H1 (cell line): ENCODE measurements at regions not wholly inside any gene's neighbourhood (a gene's known extent, or its start where the extent isn't known, plus 50 kb on each side); places are given as distances from the start of the nearest gene placed in this dataset.

ENCODE experiments used
- CTCF ChIA-PET: fragments of 300-600 bp; sonication (Branson Sonifier 250); formaldehyde crosslinking; loops from one replicate; lab custom pipeline; 2021; ENCODE audit not compliant: partially characterized antibody; lab: Charles Lee
- POLR2A ChIA-PET: fragments of 300-600 bp; sonication (Branson Sonifier 250); formaldehyde crosslinking; loops from one replicate; lab custom pipeline; 2021; ENCODE audit warnings: inconsistent platforms; ENCODE audit not compliant: partially characterized antibody; lab: Charles Lee
- DNase-seq, 2 experiments: peaks; one replicate each; pipeline versions ENCODE4 v3.0.0 to v3.0.0-alpha.2; 2010 to 2022; ENCODE audit warnings: low spot score in 2 of 2, low read depth in 1 of 2, mixed read lengths in 1 of 2
- FAIRE-seq: peaks from 2 replicates; lab custom pipeline; 2011; peaks lifted over from hg19 to GRCh38; lab: Jason Lieb, UNC
- H2AFZ ChIP-seq: 2 replicates; pipeline ENCODE4 v1.8.1; 2012; ENCODE audit warnings: low read length, inconsistent platforms
- H2AK5ac ChIP-seq: 2 replicates; pipeline ENCODE4 v1.6.1; 2013; ENCODE audit warnings: low read depth, low read length
- H2BK120ac ChIP-seq: replicated peaks from 2 replicates; pipeline ENCODE3; 2013; ENCODE audit warnings: low read depth, low read length, inconsistent platforms
- H2BK12ac ChIP-seq: 2 replicates; pipeline ENCODE4 v1.6.1; 2013; ENCODE audit warnings: low read depth, low read length
- H2BK15ac ChIP-seq: 2 replicates; pipeline ENCODE4 v1.6.1; 2013; ENCODE audit warnings: low read length
- H2BK20ac ChIP-seq: 2 replicates; pipeline ENCODE4 v1.6.1; 2013; ENCODE audit warnings: low read length
- H2BK5ac ChIP-seq: 2 replicates; pipeline ENCODE4 v1.6.1; 2013; ENCODE audit warnings: low read depth, low read length
- H3K14ac ChIP-seq: 2 replicates; pipeline ENCODE4 v1.6.1; 2013; ENCODE audit warnings: inconsistent platforms; ENCODE audit not compliant: insufficient read length
- H3K18ac ChIP-seq: 2 replicates; pipeline ENCODE4 v1.6.1; 2013; ENCODE audit warnings: low read length; ENCODE audit errors: extremely low read depth
- H3K23ac ChIP-seq: 2 replicates; pipeline ENCODE4 v1.6.1; 2013; ENCODE audit warnings: inconsistent platforms; ENCODE audit not compliant: insufficient read length
- H3K23me2 ChIP-seq: 2 replicates; pipeline ENCODE4 v1.6.1; 2013; ENCODE audit warnings: low read depth, low read length
- H3K27ac ChIP-seq: 2 replicates; pipeline ENCODE4 v1.6.1; 2011; ENCODE audit warnings: low read depth, low read length, inconsistent platforms
- H3K27me3 ChIP-seq, 4 experiments: replicated peaks in 1 of 4; 1 replicate in 1 of 4; 2 replicates in 3 of 4; pipeline versions ENCODE4 v1.6.1 to v1.8.1; 2011 to 2013; ENCODE audit warnings: low read length in 3 of 4, mild to moderate bottlenecking in 3 of 4, inconsistent platforms in 2 of 4, mixed read lengths in 2 of 4, moderate library complexity in 1 of 4; ENCODE audit not compliant: control insufficient read depth in 3 of 4, insufficient read depth in 3 of 4; ENCODE audit errors: extremely low read depth in 1 of 4
- H3K36me3 ChIP-seq, 4 experiments: 2 replicates each; pipeline versions ENCODE4 v1.6.1 to v1.8.1; 2011 to 2013; ENCODE audit warnings: mild to moderate bottlenecking in 4 of 4, low read length in 3 of 4, moderate library complexity in 2 of 4, control low read depth in 1 of 4, inconsistent platforms in 1 of 4; ENCODE audit not compliant: insufficient read depth in 4 of 4, control insufficient read depth in 2 of 4
- H3K4ac ChIP-seq: replicated peaks from 2 replicates; pipeline ENCODE3; 2013; ENCODE audit warnings: low read length, low read depth, mixed read lengths, inconsistent platforms; ENCODE audit not compliant: insufficient read length
- H3K4me1 ChIP-seq, 4 experiments: replicated peaks in 1 of 4; 1 replicate in 1 of 4; 2 replicates in 3 of 4; pipeline versions ENCODE4 v1.6.1 to v1.8.1; 2011 to 2013; ENCODE audit warnings: low read length in 3 of 4, inconsistent platforms in 2 of 4, mixed read lengths in 1 of 4; ENCODE audit not compliant: insufficient read depth in 4 of 4, control insufficient read depth in 3 of 4
- H3K4me2 ChIP-seq, 2 experiments: 2 replicates each; pipeline versions ENCODE4 v1.6.1 to v1.8.1; 2011 to 2013; ENCODE audit warnings: low read depth in 2 of 2, low read length in 2 of 2, control low read depth in 1 of 2, inconsistent platforms in 1 of 2, mild to moderate bottlenecking in 1 of 2; ENCODE audit not compliant: insufficient read depth in 1 of 2
- H3K4me3 ChIP-seq, 4 experiments: fragments of 200-600, 300-600 bp in 1 of 4; sonication (generic), shearing (Covaris generic), sonication (Bioruptor Twin) in 1 of 4; 2 replicates each; pipeline versions ENCODE4 v1.5.1 to v1.8.1; 2011 to 2016; ENCODE audit warnings: low read length in 4 of 4, low read depth in 3 of 4, control low read depth in 2 of 4, inconsistent platforms in 2 of 4, mild to moderate bottlenecking in 2 of 4, mixed read lengths in 1 of 4, moderate library complexity in 1 of 4; ENCODE audit not compliant: insufficient read depth in 2 of 4; ENCODE audit errors: extremely low read depth in 1 of 4
- H3K56ac ChIP-seq: replicated peaks from 2 replicates; pipeline ENCODE3; 2013; ENCODE audit warnings: low read depth, mild to moderate bottlenecking, mixed read lengths, low read length, inconsistent platforms; ENCODE audit not compliant: insufficient read length
- H3K79me1 ChIP-seq: 2 replicates; pipeline ENCODE4 v1.6.1; 2013; ENCODE audit warnings: low read depth, low read length, control low read depth
- H3K79me2 ChIP-seq, 2 experiments: 2 replicates each; pipeline versions ENCODE4 v1.6.1 to v1.8.1; 2012 to 2013; ENCODE audit warnings: low read length in 2 of 2, mild to moderate bottlenecking in 2 of 2, inconsistent platforms in 1 of 2; ENCODE audit not compliant: insufficient read depth in 2 of 2, control insufficient read depth in 1 of 2
- H3K9ac ChIP-seq, 4 experiments: replicated peaks in 1 of 4; 1 replicate in 1 of 4; 2 replicates in 3 of 4; pipeline versions ENCODE4 v1.6.1 to v1.8.1; 2011 to 2013; ENCODE audit warnings: low read depth in 3 of 4, low read length in 3 of 4, control low read depth in 2 of 4, mild to moderate bottlenecking in 2 of 4, moderate library complexity in 2 of 4, inconsistent platforms in 1 of 4; ENCODE audit errors: extremely low read depth in 1 of 4
- H3K9me3 ChIP-seq, 2 experiments: 2 replicates each; pipeline versions ENCODE4 v1.6.1 to v1.8.1; 2012 to 2013; ENCODE audit warnings: mild to moderate bottlenecking in 2 of 2, moderate library complexity in 2 of 2, control low read depth in 1 of 2, inconsistent platforms in 1 of 2, low read depth in 1 of 2, low read length in 1 of 2, mixed read lengths in 1 of 2; ENCODE audit not compliant: insufficient read depth in 2 of 2
- H4K20me1 ChIP-seq, 2 experiments: replicated peaks in 1 of 2; 2 replicates each; pipeline versions ENCODE3 to v1.8.1; 2011 to 2013; ENCODE audit warnings: inconsistent platforms in 2 of 2, low read length in 2 of 2, mild to moderate bottlenecking in 1 of 2; ENCODE audit not compliant: insufficient read depth in 2 of 2, control insufficient read depth in 1 of 2
- H4K5ac ChIP-seq: 2 replicates; pipeline ENCODE4 v1.6.1; 2013; ENCODE audit warnings: low read length, low read depth, mixed read lengths, inconsistent platforms; ENCODE audit not compliant: insufficient read length
- H4K8ac ChIP-seq: 2 replicates; pipeline ENCODE4 v1.8.0; 2013; ENCODE audit warnings: mild to moderate bottlenecking, moderate library complexity, low read length, inconsistent platforms; ENCODE audit not compliant: insufficient read depth; ENCODE audit errors: extremely low read depth
- H4K91ac ChIP-seq: replicated peaks from 2 replicates; pipeline ENCODE3; 2013; ENCODE audit warnings: low read length, mixed read lengths, inconsistent platforms; ENCODE audit not compliant: insufficient read length
- ASH2L ChIP-seq: fragments of 200-600, 300-600 bp; sonication (generic); IDR thresholded peaks from one replicate; pipeline ENCODE4 v1.7.1; 2017; ENCODE audit warnings: low read length
- BRCA1 ChIP-seq: IDR thresholded peaks from 2 replicates; pipeline ENCODE4 v1.6.1; 2012; ENCODE audit warnings: low read depth, low read length, improper control_type of control experiment
- CBX8 ChIP-seq: fragments of 300-800, 300-1000 bp; sonication (generic); IDR thresholded peaks from 2 replicates; pipeline ENCODE4 v1.7.1; 2016; ENCODE audit warnings: low read depth, low read length, borderline replicate concordance
- CHD1 ChIP-seq: IDR thresholded peaks from 2 replicates; pipeline ENCODE4 v1.6.1; 2012; ENCODE audit warnings: low read depth, low read length, improper control_type of control experiment
- EGR1 ChIP-seq: IDR thresholded peaks from 2 replicates; pipeline ENCODE4 v1.6.1; 2011; ENCODE audit warnings: low read depth, low read length, borderline replicate concordance
- EZH2 ChIP-seq: fragments of 200-600 bp; sonication (generic); IDR thresholded peaks from 2 replicates; pipeline ENCODE4 v1.7.1; 2012; ENCODE audit warnings: low read depth, mild to moderate bottlenecking, moderate library complexity, low read length, inconsistent platforms; ENCODE audit not compliant: severe bottlenecking
- GABPA ChIP-seq: IDR thresholded peaks from 2 replicates; pipeline ENCODE4 v1.6.1; 2011; ENCODE audit warnings: mild to moderate bottlenecking, low read length, moderate library complexity, borderline replicate concordance; ENCODE audit not compliant: insufficient read depth
- HDAC6 ChIP-seq: IDR thresholded peaks from one replicate; pipeline ENCODE4 v1.7.1; 2012; ENCODE audit warnings: low read depth, mild to moderate bottlenecking, inconsistent platforms, low read length, moderate library complexity
- JUN ChIP-seq: IDR thresholded peaks from 2 replicates; pipeline ENCODE4 v1.6.1; 2011; ENCODE audit warnings: low read depth, mild to moderate bottlenecking, improper control_type of control experiment, low read length
- JUND ChIP-seq: IDR thresholded peaks from 2 replicates; pipeline ENCODE4 v1.6.1; 2011; ENCODE audit warnings: mild to moderate bottlenecking, improper control_type of control experiment, low read length
- KDM1A ChIP-seq: fragments of 200-600, 300-600 bp; sonication (generic); IDR thresholded peaks from 2 replicates; pipeline ENCODE4 v1.7.1; 2016; ENCODE audit warnings: mild to moderate bottlenecking, low read length, borderline replicate concordance
- POLR2AphosphoS5 ChIP-seq: IDR thresholded peaks from 2 replicates; pipeline ENCODE4 v1.6.1; 2011; ENCODE audit warnings: low read depth, low read length
- RBBP5 ChIP-seq: IDR thresholded peaks from 2 replicates; pipeline ENCODE4 v1.7.1; 2012; ENCODE audit warnings: low read depth, mild to moderate bottlenecking, inconsistent platforms, low read length, moderate library complexity, borderline replicate concordance
- RXRA ChIP-seq: IDR thresholded peaks from 2 replicates; pipeline ENCODE4 v1.6.1; 2011; ENCODE audit warnings: low read depth, mild to moderate bottlenecking, low read length, moderate library complexity; ENCODE audit not compliant: insufficient read depth
- SIX5 ChIP-seq: IDR thresholded peaks from 2 replicates; pipeline ENCODE4 v1.6.1; 2011; ENCODE audit warnings: mild to moderate bottlenecking, low read depth, low read length
- YY1 ChIP-seq: IDR thresholded peaks from 2 replicates; pipeline ENCODE4 v1.6.1; 2011; ENCODE audit warnings: low read depth, mild to moderate bottlenecking, low read length
- WGBS, 2 experiments: shearing (Covaris generic) in 1 of 2; methylation state at CpG; one replicate each; pipeline versions ENCODE4 v1.1.6 to v1.1.7; 2013 to 2015; ENCODE audit warnings: low lambda C conversion rate in 2 of 2, mixed read lengths in 2 of 2, inconsistent platforms in 1 of 2, low coverage in 1 of 2, missing lambda C conversion rate in 1 of 2; ENCODE audit not compliant: insufficient replicate concordance in 2 of 2, insufficient coverage in 1 of 2, insufficient read length in 1 of 2; ENCODE audit errors: extremely low coverage in 1 of 2, missing lambda C conversion rate in 1 of 2; 5-methylcytosine and 5-hydroxymethylcytosine counted together
- TF ChIP-seq, protein P1 (sequence below): IDR thresholded peaks from 2 replicates; pipeline ENCODE4 v1.6.1; 2012; ENCODE audit warnings: inconsistent platforms

DNA sequence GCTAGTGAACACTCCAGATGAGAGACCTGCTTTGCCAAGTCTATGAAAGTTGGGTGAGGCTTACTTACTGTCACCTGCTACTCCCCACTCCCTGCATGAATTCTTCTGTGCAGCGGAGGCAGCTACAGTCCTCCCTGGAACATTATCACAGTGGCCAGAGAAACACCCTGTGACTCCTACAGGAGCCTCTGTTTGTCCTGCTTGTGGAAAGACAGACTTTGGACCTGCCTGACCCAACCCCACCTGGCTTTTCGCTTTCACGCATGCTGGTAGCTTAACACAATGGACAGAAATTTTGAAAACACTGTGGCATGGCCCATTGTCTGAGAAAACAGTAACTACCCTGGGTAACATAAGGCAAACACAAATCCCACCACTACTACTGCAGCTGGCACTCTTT, 1565.5 kb upstream of the CADM2 start:
- no peak overlapping the region for H2BK120ac ChIP-seq
- CTCF ChIA-PET = no interaction called here
- DNase-seq (no peak), FAIRE-seq (no peak)
- no peak overlapping the region for H2BK15ac ChIP-seq
- H3K56ac ChIP-seq = no peak overlapping the region
- H3K27ac ChIP-seq = no peak overlapping the region
- no peak overlapping the region for H2BK20ac ChIP-seq
- no peak overlapping the region for H3K9ac ChIP-seq
- WGBS, 2 experiments = 96% methylated on average over 3 of the region's 3 CpGs; no CpG with 5 or more reads in 1 of the 2 experiments
- H3K27me3 ChIP-seq = no peaks in the 10 kb centered on the region
- H3K79me2 ChIP-seq = no peaks in the 10 kb centered on the region
- H3K4me1 ChIP-seq = no peaks in the 10 kb centered on the region
- H3K4ac ChIP-seq = no peak overlapping the region
- H2BK5ac ChIP-seq = no peak overlapping the region
- no peak overlapping the region for H2AFZ ChIP-seq
- H3K18ac ChIP-seq = no peak overlapping the region
- no peaks in the 10 kb centered on the region for H4K20me1 ChIP-seq
- H4K91ac ChIP-seq = no peak overlapping the region
- no peak overlapping the region for H4K8ac ChIP-seq
- H3K14ac ChIP-seq = no peak overlapping the region
- POLR2A ChIA-PET = no interaction called here
- no peak overlapping the region for H3K23ac ChIP-seq
- H3K9me3 ChIP-seq = no peaks in the 10 kb centered on the region
- H4K5ac ChIP-seq = no peak overlapping the region
- H3K4me2 ChIP-seq = no peak overlapping the region
- H2BK12ac ChIP-seq = no peak overlapping the region
- H3K23me2 ChIP-seq = no peaks in the 10 kb centered on the region
- H3K4me3 ChIP-seq = no peak overlapping the region
- H3K36me3 ChIP-seq = no peaks in the 10 kb centered on the region
- H2AK5ac ChIP-seq = no peak overlapping the region
- no peaks in the 10 kb centered on the region for H3K79me1 ChIP-seq
- TF ChIP-seq JUND (no peak), JUN (no peak), RXRA (no peak), SIX5 (no peak), RBBP5 (no peak), EZH2 (no peak), ASH2L (no peak), GABPA (no peak), YY1 (no peak), CHD1 (no peak), BRCA1 (no peak), CBX8 (no peak), KDM1A (no peak), POLR2AphosphoS5 (no peak), EGR1 (no peak), HDAC6 (no peak)
- TF ChIP-seq, protein P1, sequence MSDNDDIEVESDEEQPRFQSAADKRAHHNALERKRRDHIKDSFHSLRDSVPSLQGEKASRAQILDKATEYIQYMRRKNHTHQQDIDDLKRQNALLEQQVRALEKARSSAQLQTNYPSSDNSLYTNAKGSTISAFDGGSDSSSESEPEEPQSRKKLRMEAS = no peak
